Ovary (tissue), 3 donors: ENCODE measurements at regions not wholly inside any gene's neighbourhood (a gene's known extent, or its start where the extent isn't known, plus 50 kb on each side); places are given as distances from the start of the nearest gene placed in this dataset.

ENCODE experiments used
- CTCF ChIP-seq, 3 donors: fragments of 450-650 bp in 2 of 3; fragments of 200-600 bp in 1 of 3; IDR thresholded peaks; one replicate each; pipeline versions ENCODE4 v1.5.1 to v1.8.0; 2016 to 2022; ENCODE audit warnings: antibody characterized with exemption in 3 of 3, mild to moderate bottlenecking in 1 of 3
- POLR2A ChIP-seq: fragments of 450-650 bp; IDR thresholded peaks from one replicate; pipeline ENCODE4 v1.6.1; 2017; ENCODE audit warnings: antibody characterized with exemption, mild to moderate bottlenecking, moderate library complexity
- donor health status: DM: no; HTN: no; CAD: no.

- TF ChIP-seq CTCF (IDR thresholded peaks at IDR 0.05) (no peak), POLR2A (no peak)
These were observed 166.4 kb downstream of the MAF start for GRCh38 chr16:79434092-79434491.
